ENCODE measurements at regions not wholly inside any gene's neighbourhood (a gene's known extent, or its start where the extent isn't known, plus 50 kb on each side); places are given as distances from the start of the nearest gene placed in this dataset.
"Not testable (repeated sequence)": the region's sequence is repeated elsewhere in the genome, so short reads cannot be mapped to it uniquely, and the experiment has no call there.

DNA sequence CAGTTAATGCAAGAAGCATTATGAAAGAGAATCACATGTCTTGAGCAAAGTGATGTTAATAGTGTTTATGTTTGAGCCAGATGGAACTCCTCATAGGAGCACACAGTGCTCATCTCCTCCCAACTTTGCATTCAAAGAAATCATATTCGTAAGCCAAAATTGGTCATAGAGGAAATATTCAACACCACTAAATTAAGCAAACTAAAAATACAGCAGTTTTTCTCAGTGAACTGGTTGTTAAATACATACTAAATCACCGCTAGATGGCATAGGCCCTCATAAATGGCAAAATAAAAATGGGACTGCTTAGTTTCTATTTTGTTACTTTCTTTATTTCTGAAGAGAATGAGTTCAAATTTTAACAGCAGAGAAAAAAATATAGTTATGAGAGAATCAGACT is 114.3 kb downstream of the SYT15 start:
- not testable (repeated sequence) for TF ChIP-seq ADNP (tag; IDR thresholded peaks at IDR 0.05); WHSC1 (IDR thresholded peaks at IDR 0.05; ENCODE audit: low read length); ZZZ3 (IDR thresholded peaks at IDR 0.05); RCOR1 (IDR thresholded peaks at IDR 0.05; ENCODE audit: borderline replicate concordance in 1 of 2, low read depth in 2 of 2, low read length in 2 of 2)
- TF ChIP-seq, protein P1, sequence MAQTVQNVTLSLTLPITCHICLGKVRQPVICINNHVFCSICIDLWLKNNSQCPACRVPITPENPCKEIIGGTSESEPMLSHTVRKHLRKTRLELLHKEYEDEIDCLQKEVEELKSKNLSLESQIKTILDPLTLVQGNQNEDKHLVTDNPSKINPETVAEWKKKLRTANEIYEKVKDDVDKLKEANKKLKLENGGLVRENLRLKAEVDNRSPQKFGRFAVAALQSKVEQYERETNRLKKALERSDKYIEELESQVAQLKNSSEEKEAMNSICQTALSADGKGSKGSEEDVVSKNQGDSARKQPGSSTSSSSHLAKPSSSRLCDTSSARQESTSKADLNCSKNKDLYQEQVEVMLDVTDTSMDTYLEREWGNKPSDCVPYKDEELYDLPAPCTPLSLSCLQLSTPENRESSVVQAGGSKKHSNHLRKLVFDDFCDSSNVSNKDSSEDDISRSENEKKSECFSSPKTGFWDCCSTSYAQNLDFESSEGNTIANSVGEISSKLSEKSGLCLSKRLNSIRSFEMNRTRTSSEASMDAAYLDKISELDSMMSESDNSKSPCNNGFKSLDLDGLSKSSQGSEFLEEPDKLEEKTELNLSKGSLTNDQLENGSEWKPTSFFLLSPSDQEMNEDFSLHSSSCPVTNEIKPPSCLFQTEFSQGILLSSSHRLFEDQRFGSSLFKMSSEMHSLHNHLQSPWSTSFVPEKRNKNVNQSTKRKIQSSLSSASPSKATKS (CRISPR knock-in tag; IDR thresholded peaks at IDR 0.05) = not testable (repeated sequence)
- TF ChIP-seq, protein P2, sequence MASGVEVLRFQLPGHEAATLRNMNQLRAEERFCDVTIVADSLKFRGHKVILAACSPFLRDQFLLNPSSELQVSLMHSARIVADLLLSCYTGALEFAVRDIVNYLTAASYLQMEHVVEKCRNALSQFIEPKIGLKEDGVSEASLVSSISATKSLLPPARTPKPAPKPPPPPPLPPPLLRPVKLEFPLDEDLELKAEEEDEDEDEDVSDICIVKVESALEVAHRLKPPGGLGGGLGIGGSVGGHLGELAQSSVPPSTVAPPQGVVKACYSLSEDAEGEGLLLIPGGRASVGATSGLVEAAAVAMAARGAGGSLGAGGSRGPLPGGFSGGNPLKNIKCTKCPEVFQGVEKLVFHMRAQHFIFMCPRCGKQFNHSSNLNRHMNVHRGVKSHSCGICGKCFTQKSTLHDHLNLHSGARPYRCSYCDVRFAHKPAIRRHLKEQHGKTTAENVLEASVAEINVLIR (CRISPR knock-in tag; IDR thresholded peaks at IDR 0.05) = not testable (repeated sequence)
